Stimulated activated CD8-positive, alpha-beta memory T cell treated with anti-CD3 and anti-CD28 coated beads, Interleukin-7, amount 100 ng/mL, for 24 hours (primary cell): ENCODE measurements at regions not wholly inside any gene's neighbourhood (a gene's known extent, or its start where the extent isn't known, plus 50 kb on each side); places are given as distances from the start of the nearest gene placed in this dataset.

Experiments
- DNase-seq: peaks from one replicate; pipeline ENCODE4 v3.0.0-alpha.2; 2020; ENCODE audit warnings: low read depth

DNA sequence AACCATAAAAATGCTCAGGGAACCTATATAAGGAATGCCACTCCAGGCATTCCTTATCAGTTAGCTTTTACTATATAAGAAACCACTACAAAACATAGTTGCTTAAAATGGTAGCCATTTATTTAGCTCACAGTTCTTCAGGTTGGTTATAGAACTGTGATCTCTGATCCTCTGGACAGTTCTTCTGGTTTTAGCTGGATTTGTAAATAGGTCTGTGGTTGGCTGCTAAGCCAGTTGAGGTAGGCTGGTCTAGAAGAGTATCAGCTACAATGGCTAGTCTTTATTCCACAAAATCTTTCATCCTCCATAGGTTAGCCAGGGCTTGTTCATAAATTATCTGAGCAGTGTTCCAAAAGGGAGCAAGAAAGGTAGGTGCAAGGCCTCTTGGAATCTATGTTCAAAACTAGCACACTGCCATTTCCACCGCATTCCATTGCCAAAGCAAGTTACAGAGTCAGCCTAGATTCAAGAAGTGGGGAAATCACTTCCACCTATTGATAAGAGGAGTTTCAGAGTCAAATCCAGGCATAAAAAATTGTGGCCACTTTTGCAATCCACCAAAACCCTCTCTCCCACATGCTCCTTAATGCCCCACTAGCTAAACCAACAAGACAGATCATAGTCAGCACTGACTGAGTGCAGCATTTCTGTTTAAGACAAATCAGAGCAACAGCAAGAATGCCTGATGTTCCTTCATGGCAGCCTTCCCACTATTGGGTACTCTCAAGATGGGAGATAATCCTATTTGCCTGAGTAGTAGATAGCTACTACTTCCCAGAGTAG is 146.4 kb downstream of the IRS1 start:
- no peak for DNase-seq

- DNase-seq = no peak
Observed at GRCh38 chr2:226652369-226652768, 147.3 kb downstream of the IRS1 start.

DNA sequence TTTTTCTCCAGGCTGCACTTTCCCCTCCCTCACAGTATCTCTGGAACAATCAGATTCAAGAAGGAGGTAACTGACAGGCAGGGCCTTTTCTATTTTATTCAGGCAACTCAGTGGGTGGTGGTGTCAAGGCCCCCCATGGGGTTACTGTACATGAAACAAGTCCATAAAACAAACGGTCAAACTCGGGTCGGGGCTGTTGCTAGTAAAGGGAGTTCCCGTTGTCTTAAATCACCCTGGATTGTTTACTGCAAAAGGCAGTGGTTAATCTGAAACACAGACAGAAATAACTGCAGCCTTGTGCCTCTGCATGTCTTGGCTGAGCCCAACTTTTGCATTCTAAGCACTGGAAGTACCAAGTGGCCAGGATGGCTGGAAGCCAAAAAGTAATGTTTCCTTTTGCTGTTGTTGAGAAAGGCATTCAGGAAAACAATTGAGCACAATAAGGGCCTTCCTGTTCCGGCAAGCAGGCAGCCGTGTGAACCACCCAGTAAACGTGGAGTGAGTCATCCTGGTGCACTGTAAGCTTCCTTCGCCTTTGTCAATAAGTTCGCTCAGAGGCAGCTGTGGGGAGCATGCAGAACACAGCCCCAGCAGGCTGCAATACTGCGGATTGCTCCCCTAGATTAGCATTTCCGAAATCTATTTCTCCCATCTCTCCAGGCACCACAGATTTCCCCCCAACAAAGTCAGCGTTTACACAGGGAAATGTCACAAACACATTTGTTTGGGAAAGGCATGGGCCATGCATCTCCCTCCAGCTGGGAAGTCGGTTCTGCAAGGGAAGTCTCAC is 149.6 kb downstream of the IRS1 start:
- DNase-seq = no peak

- no peak for DNase-seq
Observed at GRCh38 chr2:226649201-226649600, 150.4 kb downstream of the IRS1 start.

- no peak for DNase-seq
Observed at GRCh38 chr2:226647621-226648518, 151.8 kb downstream of the IRS1 start.

DNA sequence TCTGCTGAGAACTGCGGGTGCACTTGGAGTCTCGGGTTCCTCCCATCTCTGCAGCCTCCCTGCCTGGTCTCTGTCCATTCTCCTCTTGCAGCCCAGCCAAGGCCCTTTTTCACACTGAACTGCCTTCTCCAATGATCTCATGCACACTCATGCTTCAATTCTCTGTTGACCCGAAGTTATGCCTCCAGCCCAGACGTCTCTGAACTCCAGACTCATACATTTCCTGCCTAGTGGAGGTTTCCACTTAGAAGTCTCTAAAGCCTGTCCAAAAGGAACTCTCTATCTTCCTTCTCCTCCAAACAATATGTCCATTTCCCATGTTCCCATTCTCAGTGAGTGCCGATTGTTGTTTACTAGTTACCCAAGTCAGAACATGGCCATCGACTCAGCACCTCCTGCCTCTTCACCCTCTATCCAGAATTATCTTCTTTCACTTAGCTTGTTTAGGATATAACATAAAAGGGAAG is 155.2 kb downstream of the IRS1 start:
- DNase-seq = no peak

DNA sequence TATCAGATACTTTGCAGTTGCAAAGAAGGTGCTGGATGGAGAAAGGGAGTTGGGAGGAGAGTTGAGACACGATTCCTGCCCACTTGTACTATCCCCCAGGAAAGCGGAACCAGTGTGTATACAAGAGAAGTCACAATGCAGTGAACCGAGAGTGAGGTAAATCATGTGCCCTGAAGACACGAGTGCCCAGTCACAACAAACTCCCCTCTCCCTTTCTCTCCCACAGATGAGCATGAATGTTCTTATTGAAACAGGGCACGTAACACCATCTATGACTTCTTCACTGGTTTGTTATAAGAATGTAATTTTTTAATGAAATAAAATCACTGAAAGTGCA is 155.7 kb downstream of the IRS1 start:
- no peak for DNase-seq

DNA sequence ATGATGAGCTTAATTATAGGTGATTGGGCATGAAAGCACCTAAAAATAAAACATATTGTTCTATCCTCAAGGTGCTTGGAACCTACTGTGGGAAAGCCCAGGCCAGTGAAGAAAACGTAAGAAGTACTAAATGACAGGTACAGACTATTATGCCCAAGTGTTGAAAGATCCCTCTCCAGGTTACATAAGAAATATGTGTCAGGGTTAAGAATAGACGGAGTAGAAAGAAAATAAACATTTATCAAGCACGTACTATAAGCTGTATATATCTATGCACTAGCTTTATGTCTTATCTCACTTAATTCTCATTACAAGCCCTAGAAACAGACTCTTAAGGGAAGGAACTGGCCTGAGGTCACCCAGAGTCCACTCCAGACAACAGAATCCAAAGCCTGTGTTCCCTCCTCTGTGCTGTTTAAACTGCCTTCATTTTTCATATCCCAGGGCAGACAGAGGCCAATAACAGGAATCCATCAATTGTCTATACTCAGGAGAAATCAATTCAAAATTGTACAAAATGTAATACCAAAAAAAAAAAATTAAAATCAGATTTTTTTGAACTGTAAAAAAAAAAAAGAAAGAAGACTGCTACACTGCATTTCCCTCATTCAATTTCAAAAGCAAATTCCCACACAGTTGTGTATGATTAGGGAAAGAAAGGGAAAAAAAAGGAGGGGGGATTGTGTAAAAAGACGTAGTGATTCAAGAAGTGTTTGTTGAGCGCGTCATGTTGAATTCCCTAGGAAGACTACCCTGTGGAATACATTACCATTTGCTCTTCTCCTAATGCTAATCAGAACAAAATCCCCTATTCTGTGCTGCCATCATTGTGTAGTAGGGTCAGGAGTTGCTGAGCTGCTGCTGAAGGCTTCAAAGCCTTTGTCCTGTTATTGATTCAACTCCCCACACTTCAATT is 156.3 kb downstream of the IRS1 start:
- DNase-seq = no peak

GRCh38 chr2:226641008-226641407 is 158.6 kb downstream of the IRS1 start:
- DNase-seq = no peak

- no peak for DNase-seq
Observed at GRCh38 chr2:226640501-226640900, 159.1 kb downstream of the IRS1 start.

DNA sequence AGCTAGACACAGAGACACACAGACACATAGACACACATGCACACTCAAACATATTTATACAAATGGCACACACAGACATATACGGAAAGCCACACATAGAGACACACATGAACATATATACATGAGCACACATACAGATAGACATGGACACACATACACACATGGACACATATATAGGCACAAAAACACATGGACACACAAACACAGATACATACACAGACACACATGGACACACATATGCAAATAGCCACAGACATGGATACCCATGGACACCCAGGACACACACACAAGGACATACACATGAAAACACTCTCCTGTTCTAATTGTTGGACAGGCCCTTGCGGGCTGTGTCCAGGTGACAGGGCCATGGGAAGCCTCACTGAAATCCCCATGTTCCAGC is 160.1 kb downstream of the IRS1 start:
- no peak for DNase-seq

GRCh38 chr2:226638576-226638975 is 161.0 kb downstream of the IRS1 start:
- DNase-seq = no peak

GRCh38 chr2:226637383-226637782 is 162.2 kb downstream of the IRS1 start:
- DNase-seq = no peak

- DNase-seq = no peak
Observed at GRCh38 chr2:226636586-226636985, 163.0 kb downstream of the IRS1 start.

DNA sequence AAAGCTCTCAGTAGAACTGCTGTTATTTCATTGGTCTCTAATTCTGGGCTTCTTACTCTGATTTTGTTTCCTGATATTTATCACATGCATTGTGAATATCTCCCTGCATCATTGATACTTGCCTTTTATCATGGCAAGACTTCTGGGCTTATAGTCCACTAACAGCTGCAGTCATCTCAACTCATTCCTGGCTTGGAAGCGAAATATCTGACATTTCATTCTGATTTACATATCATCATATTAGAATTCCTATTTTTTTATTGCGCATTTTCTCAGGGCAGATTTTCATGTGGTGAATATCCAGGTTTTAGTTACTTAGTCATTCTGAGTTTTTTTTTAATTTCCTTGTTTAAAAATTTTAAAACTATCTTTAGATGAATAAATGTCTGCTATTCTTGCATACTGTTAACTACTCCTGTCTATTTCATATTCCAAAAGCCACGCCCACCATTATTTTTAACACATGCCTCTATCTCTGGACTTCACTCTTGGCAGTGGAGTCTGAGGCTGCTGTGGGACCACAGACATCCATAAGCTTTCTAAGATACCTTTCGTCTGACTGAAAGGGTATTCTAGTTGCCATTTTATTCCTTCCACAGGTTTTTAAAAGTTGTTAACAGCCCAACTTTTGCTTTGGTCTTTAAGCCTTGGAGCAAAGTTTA is 164.5 kb downstream of the IRS1 start:
- DNase-seq = no peak

- DNase-seq = no peak
Observed at GRCh38 chr2:226631671-226632070, 167.9 kb downstream of the IRS1 start.

DNA sequence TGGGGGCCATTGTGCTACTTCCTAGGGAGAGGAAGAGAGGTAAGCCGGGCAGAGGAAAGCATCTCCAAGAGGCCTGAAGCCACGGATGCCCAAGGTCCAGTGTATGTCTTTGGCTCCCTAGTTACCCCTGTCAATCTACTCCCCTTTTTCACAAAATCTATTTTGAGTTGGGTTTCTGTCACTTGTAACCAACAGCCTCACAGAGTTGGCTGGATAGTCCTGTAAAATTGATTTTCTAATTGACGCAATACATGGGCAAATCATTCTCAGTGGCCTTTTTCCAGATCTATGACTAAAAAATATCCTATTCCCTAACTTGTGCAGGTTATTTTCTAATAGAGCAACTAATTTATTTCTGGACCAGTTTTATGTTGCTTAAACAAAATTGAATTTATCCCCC is 168.4 kb downstream of the IRS1 start:
- no peak for DNase-seq

- no peak for DNase-seq
Observed at GRCh38 chr2:226625946-226626345, 173.7 kb downstream of the IRS1 start.

- DNase-seq = no peak
Observed at GRCh38 chr2:226623587-226624368, 175.8 kb downstream of the IRS1 start.

- DNase-seq = no peak
Observed at GRCh38 chr2:226622484-226622883, 177.1 kb downstream of the IRS1 start.
